SK-N-SH (cell line): ENCODE measurements at regions not wholly inside any gene's neighbourhood (a gene's known extent, or its start where the extent isn't known, plus 50 kb on each side); places are given as distances from the start of the nearest gene placed in this dataset.

Source experiments
- ELF1 ChIP-seq: IDR thresholded peaks from 2 replicates; pipeline ENCODE4 v1.4.0; 2012
- EP300 ChIP-seq, 2 experiments: IDR thresholded peaks; 2 replicates each; pipeline versions ENCODE4 v1.4.0 to v1.6.1; 2012; ENCODE audit warnings: borderline replicate concordance in 1 of 2, low read depth in 1 of 2, low read length in 1 of 2
- GABPA ChIP-seq: IDR thresholded peaks from 2 replicates; pipeline ENCODE4 v1.4.0; 2012; ENCODE audit warnings: low read depth, mild to moderate bottlenecking
- GATA2 ChIP-seq: sonication (generic); formaldehyde crosslinking; IDR thresholded peaks from 2 replicates; pipeline ENCODE4 v1.5.0; 2020; ENCODE audit warnings: mild to moderate bottlenecking, missing genetic modification reagents
- POLR2AphosphoS5 ChIP-seq: IDR thresholded peaks from 2 replicates; pipeline ENCODE4 v1.6.1; 2012; ENCODE audit warnings: low read depth, low read length
- RAD21 ChIP-seq: IDR thresholded peaks from 2 replicates; pipeline ENCODE4 v1.6.1; 2012; ENCODE audit warnings: mild to moderate bottlenecking, low read length
- TAF1 ChIP-seq: IDR thresholded peaks from 2 replicates; pipeline ENCODE4 v1.6.1; 2012; ENCODE audit warnings: low read depth, mild to moderate bottlenecking, low read length, moderate library complexity, borderline replicate concordance
- TCF12 ChIP-seq: IDR thresholded peaks from 2 replicates; pipeline ENCODE4 v1.4.0; 2012
- TF ChIP-seq, protein P1 (sequence below): IDR thresholded peaks from 2 replicates; pipeline ENCODE4 v1.4.0; 2012; ENCODE audit warnings: low read depth
- TF ChIP-seq, protein P2 (sequence below): IDR thresholded peaks from 2 replicates; pipeline ENCODE4 v1.6.1; 2012; ENCODE audit warnings: mild to moderate bottlenecking, low read depth, low read length, moderate library complexity
- TF ChIP-seq, protein P3 (sequence below): fragments of 200-600 bp; sonication (generic); IDR thresholded peaks from 2 replicates; pipeline ENCODE4 v1.6.1; 2017; ENCODE audit warnings: antibody characterized with exemption, mild to moderate bottlenecking, moderate library complexity
- TF ChIP-seq, protein P4 (sequence below): IDR thresholded peaks from 2 replicates; pipeline ENCODE4 v1.4.0; 2012; ENCODE audit warnings: low read depth, borderline replicate concordance
- TF ChIP-seq, protein P5 (sequence below): IDR thresholded peaks from 2 replicates; pipeline ENCODE4; 2012

DNA sequence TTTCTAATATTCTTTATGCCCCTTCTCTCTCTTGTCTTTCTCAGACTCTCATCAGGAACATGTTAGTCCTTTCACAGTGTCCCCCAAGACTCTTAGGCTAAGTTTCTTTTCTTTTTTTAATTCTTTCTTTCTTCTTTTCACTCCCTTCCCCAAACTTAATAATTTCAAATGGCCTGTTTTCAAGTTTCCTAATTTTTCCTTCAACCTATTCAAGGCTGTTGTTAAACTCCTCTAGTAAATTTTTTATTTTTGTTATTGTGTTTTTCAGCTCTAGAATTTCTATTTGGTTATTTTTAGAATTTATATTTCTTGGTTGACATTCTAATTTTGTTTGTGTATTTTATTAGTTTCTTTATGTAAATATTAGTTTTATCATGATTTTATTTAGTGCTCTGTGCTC lies 236.6 kb upstream of the GYPC start:
- TF ChIP-seq, protein P1, sequence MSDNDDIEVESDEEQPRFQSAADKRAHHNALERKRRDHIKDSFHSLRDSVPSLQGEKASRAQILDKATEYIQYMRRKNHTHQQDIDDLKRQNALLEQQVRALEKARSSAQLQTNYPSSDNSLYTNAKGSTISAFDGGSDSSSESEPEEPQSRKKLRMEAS = no peak
- TF ChIP-seq, protein P2, sequence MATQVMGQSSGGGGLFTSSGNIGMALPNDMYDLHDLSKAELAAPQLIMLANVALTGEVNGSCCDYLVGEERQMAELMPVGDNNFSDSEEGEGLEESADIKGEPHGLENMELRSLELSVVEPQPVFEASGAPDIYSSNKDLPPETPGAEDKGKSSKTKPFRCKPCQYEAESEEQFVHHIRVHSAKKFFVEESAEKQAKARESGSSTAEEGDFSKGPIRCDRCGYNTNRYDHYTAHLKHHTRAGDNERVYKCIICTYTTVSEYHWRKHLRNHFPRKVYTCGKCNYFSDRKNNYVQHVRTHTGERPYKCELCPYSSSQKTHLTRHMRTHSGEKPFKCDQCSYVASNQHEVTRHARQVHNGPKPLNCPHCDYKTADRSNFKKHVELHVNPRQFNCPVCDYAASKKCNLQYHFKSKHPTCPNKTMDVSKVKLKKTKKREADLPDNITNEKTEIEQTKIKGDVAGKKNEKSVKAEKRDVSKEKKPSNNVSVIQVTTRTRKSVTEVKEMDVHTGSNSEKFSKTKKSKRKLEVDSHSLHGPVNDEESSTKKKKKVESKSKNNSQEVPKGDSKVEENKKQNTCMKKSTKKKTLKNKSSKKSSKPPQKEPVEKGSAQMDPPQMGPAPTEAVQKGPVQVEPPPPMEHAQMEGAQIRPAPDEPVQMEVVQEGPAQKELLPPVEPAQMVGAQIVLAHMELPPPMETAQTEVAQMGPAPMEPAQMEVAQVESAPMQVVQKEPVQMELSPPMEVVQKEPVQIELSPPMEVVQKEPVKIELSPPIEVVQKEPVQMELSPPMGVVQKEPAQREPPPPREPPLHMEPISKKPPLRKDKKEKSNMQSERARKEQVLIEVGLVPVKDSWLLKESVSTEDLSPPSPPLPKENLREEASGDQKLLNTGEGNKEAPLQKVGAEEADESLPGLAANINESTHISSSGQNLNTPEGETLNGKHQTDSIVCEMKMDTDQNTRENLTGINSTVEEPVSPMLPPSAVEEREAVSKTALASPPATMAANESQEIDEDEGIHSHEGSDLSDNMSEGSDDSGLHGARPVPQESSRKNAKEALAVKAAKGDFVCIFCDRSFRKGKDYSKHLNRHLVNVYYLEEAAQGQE = no peak
- TF ChIP-seq, protein P3, sequence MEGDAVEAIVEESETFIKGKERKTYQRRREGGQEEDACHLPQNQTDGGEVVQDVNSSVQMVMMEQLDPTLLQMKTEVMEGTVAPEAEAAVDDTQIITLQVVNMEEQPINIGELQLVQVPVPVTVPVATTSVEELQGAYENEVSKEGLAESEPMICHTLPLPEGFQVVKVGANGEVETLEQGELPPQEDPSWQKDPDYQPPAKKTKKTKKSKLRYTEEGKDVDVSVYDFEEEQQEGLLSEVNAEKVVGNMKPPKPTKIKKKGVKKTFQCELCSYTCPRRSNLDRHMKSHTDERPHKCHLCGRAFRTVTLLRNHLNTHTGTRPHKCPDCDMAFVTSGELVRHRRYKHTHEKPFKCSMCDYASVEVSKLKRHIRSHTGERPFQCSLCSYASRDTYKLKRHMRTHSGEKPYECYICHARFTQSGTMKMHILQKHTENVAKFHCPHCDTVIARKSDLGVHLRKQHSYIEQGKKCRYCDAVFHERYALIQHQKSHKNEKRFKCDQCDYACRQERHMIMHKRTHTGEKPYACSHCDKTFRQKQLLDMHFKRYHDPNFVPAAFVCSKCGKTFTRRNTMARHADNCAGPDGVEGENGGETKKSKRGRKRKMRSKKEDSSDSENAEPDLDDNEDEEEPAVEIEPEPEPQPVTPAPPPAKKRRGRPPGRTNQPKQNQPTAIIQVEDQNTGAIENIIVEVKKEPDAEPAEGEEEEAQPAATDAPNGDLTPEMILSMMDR = no peak
- no peak for TF ChIP-seq GATA2 (CRISPR knock-in tag)
- TF ChIP-seq TCF12 = no peak
- TF ChIP-seq GABPA = no peak
- TF ChIP-seq RAD21 = no peak
- TF ChIP-seq POLR2AphosphoS5 = no peak
- TF ChIP-seq, protein P4, sequence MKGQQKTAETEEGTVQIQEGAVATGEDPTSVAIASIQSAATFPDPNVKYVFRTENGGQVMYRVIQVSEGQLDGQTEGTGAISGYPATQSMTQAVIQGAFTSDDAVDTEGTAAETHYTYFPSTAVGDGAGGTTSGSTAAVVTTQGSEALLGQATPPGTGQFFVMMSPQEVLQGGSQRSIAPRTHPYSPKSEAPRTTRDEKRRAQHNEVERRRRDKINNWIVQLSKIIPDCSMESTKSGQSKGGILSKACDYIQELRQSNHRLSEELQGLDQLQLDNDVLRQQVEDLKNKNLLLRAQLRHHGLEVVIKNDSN = no peak
- TF ChIP-seq, protein P5, sequence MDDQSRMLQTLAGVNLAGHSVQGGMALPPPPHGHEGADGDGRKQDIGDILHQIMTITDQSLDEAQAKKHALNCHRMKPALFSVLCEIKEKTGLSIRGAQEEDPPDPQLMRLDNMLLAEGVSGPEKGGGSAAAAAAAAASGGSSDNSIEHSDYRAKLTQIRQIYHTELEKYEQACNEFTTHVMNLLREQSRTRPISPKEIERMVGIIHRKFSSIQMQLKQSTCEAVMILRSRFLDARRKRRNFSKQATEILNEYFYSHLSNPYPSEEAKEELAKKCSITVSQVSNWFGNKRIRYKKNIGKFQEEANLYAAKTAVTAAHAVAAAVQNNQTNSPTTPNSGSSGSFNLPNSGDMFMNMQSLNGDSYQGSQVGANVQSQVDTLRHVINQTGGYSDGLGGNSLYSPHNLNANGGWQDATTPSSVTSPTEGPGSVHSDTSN = no peak
- TF ChIP-seq ELF1 = no peak
- TF ChIP-seq TAF1 = no peak
- TF ChIP-seq EP300 (IDR thresholded peaks at IDR 0.05; ENCODE audit: borderline replicate concordance in 1 of 2, low read depth in 1 of 2, low read length in 1 of 2) = no peak
